IPS-20b (cell line): ENCODE measurements at regions not wholly inside any gene's neighbourhood (a gene's known extent, or its start where the extent isn't known, plus 50 kb on each side); places are given as distances from the start of the nearest gene placed in this dataset.

Source experiments
- H3K27ac ChIP-seq: one replicate; pipeline ENCODE4 v1.5.1; 2013; ENCODE audit warnings: low read length
- H3K27me3 ChIP-seq: 2 replicates; pipeline ENCODE4 v1.6.1; 2013; ENCODE audit warnings: mild to moderate bottlenecking, low read length, inconsistent platforms; ENCODE audit not compliant: insufficient read depth
- H3K36me3 ChIP-seq: 2 replicates; pipeline ENCODE4 v1.6.1; 2013; ENCODE audit warnings: low read depth, mild to moderate bottlenecking, inconsistent platforms, low read length, moderate library complexity; ENCODE audit not compliant: insufficient read depth
- H3K4me1 ChIP-seq: 2 replicates; pipeline ENCODE4 v1.6.1; 2013; ENCODE audit warnings: mild to moderate bottlenecking, control low read depth, inconsistent platforms, low read length, moderate library complexity; ENCODE audit not compliant: insufficient read depth
- H3K4me3 ChIP-seq: 2 replicates; pipeline ENCODE4 v1.5.1; 2013; ENCODE audit warnings: mild to moderate bottlenecking, low read length, inconsistent platforms
- H3K9ac ChIP-seq: 2 replicates; pipeline ENCODE4 v1.6.1; 2013; ENCODE audit warnings: low read depth, mild to moderate bottlenecking, inconsistent platforms, low read length, moderate library complexity
- H3K9me3 ChIP-seq: 2 replicates; pipeline ENCODE4 v1.6.1; 2013; ENCODE audit warnings: mild to moderate bottlenecking, low read depth, low read length, inconsistent platforms; ENCODE audit not compliant: insufficient read depth

DNA sequence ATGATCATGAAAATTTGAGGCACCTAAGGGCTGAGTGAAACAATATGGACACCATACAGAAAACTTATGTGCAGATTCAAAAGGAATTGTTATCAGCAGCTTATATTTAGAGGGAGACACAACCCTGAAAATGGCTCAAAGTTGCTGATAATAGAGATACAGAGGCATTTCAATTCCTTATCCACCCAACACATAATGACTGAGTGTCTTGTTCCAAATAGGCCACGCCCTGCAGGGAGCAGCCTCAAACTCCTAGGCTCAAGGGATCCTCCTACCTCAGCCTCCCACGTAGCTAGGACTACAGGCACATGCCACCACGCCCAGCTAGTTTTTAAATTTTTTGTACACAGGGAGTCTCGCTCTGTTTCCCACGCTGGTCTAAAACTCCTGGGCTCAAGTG, 79.0 kb downstream of the LBH start:
- Histone ChIP-seq H3K27ac (no peak overlapping the region), H3K27me3 (no peaks in the 10 kb centered on the region), H3K36me3 (no peaks in the 10 kb centered on the region), H3K9ac (no peak overlapping the region), H3K9me3 (no peaks in the 10 kb centered on the region), H3K4me3 (no peak overlapping the region), H3K4me1 (no peaks in the 10 kb centered on the region)

DNA sequence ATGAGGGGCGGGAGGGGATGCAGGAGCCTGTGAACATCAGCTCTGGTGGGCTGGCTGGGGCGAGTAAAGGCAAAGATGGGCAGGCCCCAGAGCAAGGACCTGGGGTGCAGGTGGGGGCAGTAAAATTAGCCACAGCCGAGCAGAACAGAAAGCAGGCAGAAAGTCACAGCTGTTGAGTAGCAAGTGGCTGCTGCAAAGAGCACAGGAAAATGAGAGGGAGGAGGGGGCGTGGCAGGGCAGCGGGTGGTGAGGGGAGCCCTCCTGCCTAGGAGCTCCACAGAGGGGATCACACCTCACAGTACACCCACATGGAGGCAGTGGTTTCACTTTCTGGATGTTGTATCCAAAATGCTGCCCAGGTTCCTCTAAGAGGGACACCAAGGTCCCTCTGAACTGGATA, 79.6 kb downstream of the LBH start:
- Histone ChIP-seq H3K36me3 (no peaks in the 10 kb centered on the region), H3K4me3 (no peak overlapping the region), H3K27ac (no peak overlapping the region), H3K4me1 (no peaks in the 10 kb centered on the region), H3K27me3 (no peaks in the 10 kb centered on the region), H3K9me3 (no peaks in the 10 kb centered on the region), H3K9ac (no peak overlapping the region)

DNA sequence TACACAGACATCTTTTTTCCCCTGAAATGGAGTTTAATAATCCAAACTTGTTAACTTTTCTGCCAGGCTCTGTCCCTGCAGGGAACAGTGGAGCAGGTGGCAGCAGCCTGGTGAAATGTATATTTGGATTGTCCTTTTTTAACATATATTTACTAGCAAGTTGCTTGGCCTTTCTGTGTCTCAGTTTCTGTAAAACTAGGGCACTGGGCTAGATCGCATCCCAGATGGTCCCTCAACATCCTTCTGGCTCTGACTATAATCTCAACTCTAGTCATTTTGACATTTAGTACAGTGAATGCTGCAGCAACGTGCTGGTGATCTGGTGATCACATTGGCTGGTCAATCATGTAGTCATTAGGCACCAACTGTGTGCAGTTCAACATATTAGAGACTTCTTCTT, 80.4 kb downstream of the LBH start:
- no peaks in the 10 kb centered on the region for H3K36me3 ChIP-seq
- H3K27ac ChIP-seq = no peak overlapping the region
- H3K9me3 ChIP-seq = no peaks in the 10 kb centered on the region
- no peaks in the 10 kb centered on the region for H3K4me1 ChIP-seq
- no peak overlapping the region for H3K9ac ChIP-seq
- no peaks in the 10 kb centered on the region for H3K27me3 ChIP-seq
- H3K4me3 ChIP-seq = no peak overlapping the region

DNA sequence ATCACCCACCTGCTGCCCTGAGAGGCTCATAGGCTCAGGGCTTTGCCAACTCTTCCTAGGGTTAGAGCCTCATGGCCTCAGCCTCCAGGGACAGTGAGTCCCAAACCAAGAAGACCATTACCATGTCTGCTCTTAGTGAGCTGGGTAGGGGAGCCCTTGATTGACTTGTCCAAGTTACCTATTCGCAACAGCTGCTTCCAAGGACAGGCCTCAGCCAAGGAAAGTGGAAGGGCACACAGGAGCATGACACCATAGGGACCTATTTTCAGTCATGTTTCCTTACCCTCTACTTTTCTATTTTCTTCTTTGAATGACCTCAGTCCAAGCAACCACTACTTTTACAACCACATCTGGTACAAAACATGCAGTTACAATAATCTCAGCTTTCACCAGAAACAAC, 81.6 kb downstream of the LBH start:
- Histone ChIP-seq H3K4me3 (no peak overlapping the region), H3K36me3 (no peaks in the 10 kb centered on the region), H3K9ac (no peak overlapping the region), H3K27ac (no peak overlapping the region), H3K4me1 (no peaks in the 10 kb centered on the region), H3K27me3 (no peaks in the 10 kb centered on the region), H3K9me3 (no peaks in the 10 kb centered on the region)

DNA sequence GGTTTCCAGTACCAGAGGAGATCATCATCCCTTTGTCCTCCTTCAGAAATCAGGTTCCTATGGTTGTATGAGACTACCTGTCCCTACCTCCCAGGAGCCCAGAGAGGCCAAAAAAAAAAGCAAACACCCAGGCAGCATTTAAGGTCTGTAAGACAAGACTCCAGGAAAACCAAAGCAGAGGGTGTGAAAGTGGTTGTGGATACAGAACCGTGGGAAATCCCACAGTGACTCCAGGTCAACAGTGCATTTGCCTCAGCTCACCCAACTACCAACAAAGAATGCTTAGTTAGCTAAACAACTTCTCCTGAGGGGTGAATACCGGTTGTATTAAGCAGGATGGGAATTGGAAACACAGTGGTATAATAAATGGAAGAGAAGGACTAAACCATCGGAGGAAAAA, 83.6 kb downstream of the LBH start:
- Histone ChIP-seq H3K36me3 (no peaks in the 10 kb centered on the region), H3K9ac (no peak overlapping the region), H3K4me3 (no peak overlapping the region), H3K9me3 (no peaks in the 10 kb centered on the region), H3K4me1 (no peaks in the 10 kb centered on the region), H3K27ac (no peak overlapping the region), H3K27me3 (no peaks in the 10 kb centered on the region)

DNA sequence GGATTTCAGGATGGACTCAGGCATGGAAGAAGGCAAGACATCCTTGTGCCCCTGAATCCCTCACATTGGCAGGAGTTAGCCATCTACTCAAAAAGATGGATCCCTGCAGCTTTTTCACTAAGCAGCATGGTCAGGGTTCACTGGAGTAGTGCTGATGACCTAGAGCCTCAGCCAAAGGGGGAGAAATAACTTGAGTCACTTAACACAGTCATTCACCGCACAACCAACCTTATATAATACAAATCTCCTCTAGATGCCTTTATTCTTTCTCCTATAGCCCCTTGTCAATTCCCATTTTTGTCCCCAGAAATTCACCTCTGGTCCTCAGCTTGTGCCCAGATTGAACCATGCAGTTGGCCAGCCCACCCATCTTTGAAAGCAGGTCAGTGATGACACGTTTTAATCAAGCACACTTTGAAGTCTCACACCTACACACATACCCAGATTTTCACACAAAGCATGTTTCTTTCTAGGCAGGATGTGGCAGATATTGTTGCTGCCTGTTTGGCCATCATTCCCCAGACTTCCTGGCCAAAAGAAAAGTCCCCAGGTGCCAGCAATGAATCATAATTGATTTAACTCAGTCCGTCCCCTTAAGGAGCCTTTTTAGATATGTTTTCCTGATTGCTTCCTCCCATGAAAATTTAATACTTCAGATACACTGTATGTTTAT, 84.2 kb downstream of the LBH start:
- H3K27me3 ChIP-seq = no peaks in the 10 kb centered on the region
- H3K27ac ChIP-seq = no peak overlapping the region

DNA sequence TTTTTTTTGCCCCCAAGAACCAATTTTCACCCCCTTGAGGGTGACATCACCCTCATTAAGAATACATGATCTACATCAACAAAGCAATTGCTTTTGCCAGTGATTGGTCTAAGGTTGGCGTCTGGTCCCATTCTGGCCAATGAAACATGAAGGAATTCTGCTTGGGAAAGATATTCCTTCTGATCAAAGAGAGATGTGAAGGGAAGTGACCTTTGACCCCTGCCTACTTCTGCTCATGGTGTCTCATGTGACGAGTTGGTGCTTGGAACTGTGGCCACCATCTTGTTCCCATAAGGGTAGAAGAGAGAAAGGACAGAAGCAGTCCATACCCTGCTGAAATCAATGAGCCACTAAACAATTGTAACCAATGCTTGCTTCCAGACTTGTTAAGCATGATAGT, 85.1 kb downstream of the LBH start:
- H3K4me3 ChIP-seq = no peak overlapping the region
- H3K9ac ChIP-seq = no peak overlapping the region
- peaks cover 3% of the 10 kb centered on the region for H3K4me1 ChIP-seq
- no peaks in the 10 kb centered on the region for H3K36me3 ChIP-seq
- no peaks in the 10 kb centered on the region for H3K27me3 ChIP-seq
- no peaks in the 10 kb centered on the region for H3K9me3 ChIP-seq
- H3K27ac ChIP-seq = no peak overlapping the region

More for the DNA sequence above, 84.2 kb downstream of the LBH start:
- no peaks in the 10 kb centered on the region for H3K4me1 ChIP-seq
- H3K36me3 ChIP-seq = no peaks in the 10 kb centered on the region
- no peak overlapping the region for H3K4me3 ChIP-seq
- no peaks in the 10 kb centered on the region for H3K9me3 ChIP-seq
- no peak overlapping the region for H3K9ac ChIP-seq

DNA sequence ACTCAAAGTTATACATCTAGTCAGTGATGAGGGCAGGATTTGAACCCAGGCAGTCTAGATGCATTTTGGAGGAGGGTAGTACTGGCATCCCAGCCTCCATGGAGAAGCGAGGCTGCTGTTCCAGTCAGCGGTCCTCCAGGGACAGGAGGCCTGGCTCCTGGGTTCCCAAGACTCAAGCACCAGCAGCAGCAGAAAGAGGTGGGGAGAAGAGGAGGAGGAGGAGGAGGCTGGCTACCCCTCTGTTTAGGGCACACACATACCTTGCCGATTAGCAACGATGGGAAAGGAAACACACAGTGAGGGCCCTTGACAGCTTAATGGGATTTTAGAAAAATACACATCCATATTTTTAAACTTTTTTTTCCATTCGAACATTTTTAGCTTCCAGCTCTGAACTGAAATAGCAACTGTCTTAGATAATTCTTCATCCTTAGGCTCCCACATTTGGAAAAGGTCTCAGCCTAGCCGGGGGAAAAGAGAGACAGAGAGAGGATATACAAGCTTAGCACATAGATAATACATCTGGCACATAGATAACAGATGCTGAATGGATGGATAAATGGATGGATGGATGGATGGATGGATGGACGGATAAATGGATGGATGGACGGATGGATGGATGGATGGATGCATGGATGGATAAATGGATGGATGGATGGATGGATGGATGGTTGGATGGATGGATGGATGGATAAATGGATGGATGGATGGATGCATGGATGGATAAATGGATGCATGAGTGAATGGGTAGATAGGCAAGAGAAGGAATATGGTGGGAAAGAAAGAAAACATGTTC, 87.9 kb downstream of the LBH start:
- H3K27ac ChIP-seq = no peak overlapping the region
- H3K36me3 ChIP-seq = no peaks in the 10 kb centered on the region
- no peak overlapping the region for H3K9ac ChIP-seq
- H3K4me3 ChIP-seq = no peak overlapping the region
- H3K4me1 ChIP-seq = peaks cover 7% of the 10 kb centered on the region
- H3K27me3 ChIP-seq = no peaks in the 10 kb centered on the region
- H3K9me3 ChIP-seq = no peaks in the 10 kb centered on the region

DNA sequence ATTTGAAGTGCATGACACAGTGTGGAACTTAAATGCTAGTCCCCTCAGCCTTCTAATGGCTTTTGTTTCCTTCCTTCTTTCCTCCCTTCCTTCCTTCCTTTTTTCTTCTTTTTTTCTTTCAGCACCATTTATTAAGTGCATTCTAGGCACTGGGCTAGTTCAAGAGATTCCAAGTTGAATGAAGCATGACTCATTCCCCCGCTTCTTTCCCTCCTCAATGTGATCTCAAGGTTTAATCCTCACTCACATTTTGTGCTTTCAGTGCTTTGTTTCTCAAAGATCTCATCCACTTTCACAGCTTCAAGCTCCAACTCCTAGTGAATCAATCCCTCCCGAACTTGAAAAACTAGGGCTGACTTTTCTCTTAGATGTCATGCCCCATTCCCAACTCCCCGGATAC, 90.1 kb downstream of the LBH start:
- Histone ChIP-seq H3K9ac (no peak overlapping the region), H3K4me3 (no peak overlapping the region), H3K4me1 (peaks cover 7% of the 10 kb centered on the region), H3K27ac (no peak overlapping the region), H3K36me3 (no peaks in the 10 kb centered on the region), H3K9me3 (no peaks in the 10 kb centered on the region), H3K27me3 (no peaks in the 10 kb centered on the region)

DNA sequence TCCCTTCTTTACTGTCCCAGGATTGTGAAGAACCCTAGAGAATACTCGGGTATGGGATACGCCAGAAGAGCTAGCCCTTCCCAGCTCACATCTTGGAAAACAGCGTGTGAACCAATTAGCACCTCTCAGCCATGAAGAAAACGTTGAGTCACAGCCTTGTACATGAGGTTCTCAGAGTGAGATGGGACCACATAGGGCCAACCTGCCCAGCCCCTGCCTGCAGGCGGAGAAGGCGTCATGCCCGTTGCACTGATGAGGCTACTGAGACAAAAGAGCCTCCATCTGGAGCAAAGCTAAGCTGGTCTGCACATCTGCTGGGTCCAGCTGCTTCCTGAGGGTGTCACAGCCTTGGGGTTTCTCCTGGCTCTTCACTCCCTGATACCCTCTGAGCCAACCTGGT, 92.2 kb downstream of the LBH start:
- H3K9me3 ChIP-seq = no peaks in the 10 kb centered on the region
- no peak overlapping the region for H3K27ac ChIP-seq
- no peak overlapping the region for H3K9ac ChIP-seq
- H3K36me3 ChIP-seq = no peaks in the 10 kb centered on the region
- H3K4me3 ChIP-seq = no peak overlapping the region
- H3K4me1 ChIP-seq = peaks cover 7% of the 10 kb centered on the region
- no peaks in the 10 kb centered on the region for H3K27me3 ChIP-seq

DNA sequence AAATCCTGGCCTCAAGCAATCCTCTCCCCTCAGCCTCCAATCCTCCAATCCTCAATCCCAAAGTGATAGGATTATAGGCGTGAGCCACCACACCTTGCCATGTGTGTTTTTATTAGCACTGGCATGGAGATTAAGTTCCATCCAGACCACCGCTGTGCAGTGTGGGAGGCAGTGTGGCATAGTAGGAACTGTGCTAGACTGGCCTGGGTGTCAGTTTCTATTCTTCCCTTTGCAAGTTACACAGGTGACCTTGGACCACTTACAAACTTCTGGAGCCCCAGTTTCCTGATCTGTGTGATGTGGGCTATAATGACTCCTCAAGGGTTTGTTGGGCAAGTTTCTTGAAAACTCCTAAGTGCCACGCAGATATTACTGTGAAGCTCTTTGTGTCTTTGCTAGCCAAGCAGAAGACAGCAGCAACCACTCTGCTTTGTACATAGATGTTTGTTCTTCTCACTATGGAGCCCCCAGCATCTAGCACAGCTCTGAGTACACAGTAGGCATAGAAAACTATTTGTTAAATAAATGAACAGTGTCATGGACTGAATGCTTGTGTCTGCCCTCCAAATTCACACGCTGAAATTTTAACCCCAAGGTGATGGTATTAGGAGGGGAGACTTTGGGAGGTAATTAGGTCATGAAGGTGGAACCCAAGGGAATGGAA, 93.0 kb downstream of the LBH start:
- Histone ChIP-seq H3K9ac (no peak overlapping the region), H3K4me3 (no peak overlapping the region), H3K4me1 (peaks cover 7% of the 10 kb centered on the region), H3K27ac (no peak overlapping the region), H3K9me3 (no peaks in the 10 kb centered on the region), H3K27me3 (no peaks in the 10 kb centered on the region), H3K36me3 (no peaks in the 10 kb centered on the region)
